Duodenal mucosa (tissue), 2 donors: ENCODE measurements at regions not wholly inside any gene's neighbourhood (a gene's known extent, or its start where the extent isn't known, plus 50 kb on each side); places are given as distances from the start of the nearest gene placed in this dataset.

Experiments used
- H3K27ac ChIP-seq: one replicate; pipeline ENCODE4 v1.7.0; 2013; ENCODE audit warnings: low read depth, low read length
- H3K27me3 ChIP-seq, 2 donors: one replicate each; pipeline ENCODE4 v1.7.0; 2013; ENCODE audit warnings: low read length in 2 of 2, control low read depth in 1 of 2; ENCODE audit not compliant: insufficient read depth in 2 of 2, control insufficient read depth in 1 of 2
- H3K36me3 ChIP-seq, 2 donors: one replicate each; pipeline ENCODE4 v1.7.0; 2013; ENCODE audit warnings: low read length in 2 of 2, control low read depth in 1 of 2; ENCODE audit not compliant: insufficient read depth in 2 of 2, control insufficient read depth in 1 of 2
- H3K4me1 ChIP-seq, 2 donors: one replicate each; pipeline ENCODE4 v1.7.0; 2013; ENCODE audit warnings: low read length in 2 of 2, control low read depth in 1 of 2; ENCODE audit not compliant: insufficient read depth in 2 of 2, control insufficient read depth in 1 of 2
- H3K4me3 ChIP-seq, 2 donors: one replicate each; pipeline ENCODE4 v1.7.0; 2013; ENCODE audit warnings: low read length in 2 of 2, low read depth in 1 of 2
- H3K9ac ChIP-seq, 2 donors: one replicate each; pipeline ENCODE4 v1.7.0; 2013; ENCODE audit warnings: low read length in 2 of 2, low read depth in 1 of 2
- H3K9me3 ChIP-seq, 2 donors: one replicate each; pipeline ENCODE4 v1.7.0; 2013; ENCODE audit warnings: low read length in 2 of 2, control low read depth in 1 of 2; ENCODE audit not compliant: control insufficient read depth in 1 of 2

DNA sequence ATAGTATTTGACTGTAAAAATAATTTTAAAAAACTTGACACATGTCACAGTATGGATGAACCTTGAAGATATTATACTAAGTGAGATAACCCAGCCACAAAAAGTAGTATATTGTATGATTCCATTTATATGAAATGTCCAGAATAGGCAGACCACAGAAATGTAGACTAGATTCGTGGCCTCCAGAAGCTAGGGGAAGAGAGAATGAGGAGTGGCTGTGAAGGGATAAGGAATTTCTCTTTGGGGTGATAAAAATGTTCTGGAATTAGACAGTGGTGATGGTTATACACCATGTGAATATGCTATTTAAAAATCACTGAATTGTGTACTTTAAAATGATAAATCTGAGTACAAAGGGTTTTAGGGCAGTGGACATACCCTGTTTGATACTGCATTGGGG is 253.1 kb upstream of the DYNLRB2 start:
- no peaks in the 10 kb centered on the region for H3K4me1 ChIP-seq
- H3K27me3 ChIP-seq, result no peaks in the 10 kb centered on the region
- H3K27ac ChIP-seq, result no peak overlapping the region
- no peaks in the 10 kb centered on the region for H3K9me3 ChIP-seq
- no peak overlapping the region for H3K4me3 ChIP-seq
- no peaks in the 10 kb centered on the region for H3K36me3 ChIP-seq
- no peak overlapping the region for H3K9ac ChIP-seq

DNA sequence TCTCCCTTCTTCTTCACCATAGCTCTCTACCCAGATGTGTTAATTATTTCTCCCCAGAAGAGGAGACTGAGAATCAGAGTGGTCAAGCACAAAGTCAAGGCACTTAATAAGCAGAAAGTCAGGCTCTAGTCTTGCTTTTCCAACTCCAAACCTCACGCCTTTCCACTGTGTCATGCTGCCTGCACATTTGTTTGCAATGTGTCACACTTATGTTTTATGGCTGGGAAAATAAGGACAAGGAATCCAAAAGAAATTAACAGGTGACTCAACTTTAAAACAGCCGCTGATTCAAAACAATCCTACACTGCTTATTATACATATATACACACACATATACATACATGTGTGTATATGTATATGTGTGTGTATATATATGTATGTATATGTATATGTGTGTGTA is 255.7 kb upstream of the DYNLRB2 start:
- H3K27ac ChIP-seq, result no peak overlapping the region
- no peaks in the 10 kb centered on the region for H3K4me1 ChIP-seq

DNA sequence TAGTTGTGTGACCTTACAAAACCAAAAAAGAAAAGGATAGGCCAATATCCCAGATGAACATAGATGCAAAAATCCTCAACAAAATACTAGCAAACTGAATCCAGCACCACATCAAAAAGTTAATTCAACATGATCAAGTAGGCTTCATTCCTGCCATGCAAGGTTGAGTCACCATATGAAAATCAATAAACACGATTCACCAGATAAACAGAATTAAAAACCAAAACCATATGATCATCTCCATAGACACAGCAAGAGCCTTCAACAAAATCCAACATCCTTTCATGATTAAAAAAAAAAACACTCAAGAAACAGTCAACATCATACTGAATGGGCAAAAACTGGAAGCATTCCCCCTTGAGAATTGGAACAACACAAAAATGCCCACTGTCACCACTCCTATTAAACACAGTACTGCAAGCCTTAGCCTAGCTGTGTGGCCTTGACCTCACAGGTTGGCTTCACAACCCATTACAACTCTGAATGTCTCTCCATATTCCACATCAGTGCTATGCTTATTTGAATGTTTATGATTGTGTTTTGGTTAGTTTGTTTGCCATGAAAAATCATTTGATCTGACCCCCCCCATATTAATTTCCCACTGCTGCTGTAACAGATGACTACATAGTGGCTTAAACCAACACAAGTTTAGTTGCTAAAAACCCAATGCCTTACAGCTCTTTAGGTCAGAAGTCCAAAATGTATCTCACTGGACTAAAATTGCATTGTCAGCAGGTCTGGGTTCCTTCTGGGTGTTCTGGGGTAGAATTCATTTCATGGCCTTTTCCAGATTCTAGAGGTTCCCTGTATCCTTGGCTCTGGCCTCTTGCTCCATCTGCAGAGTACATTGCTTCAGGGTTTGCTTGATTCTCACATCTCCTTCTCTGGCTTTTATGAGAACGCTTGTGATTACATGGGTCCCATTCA is 257.1 kb upstream of the DYNLRB2 start:
- Histone ChIP-seq H3K27ac (no peak overlapping the region), H3K36me3 (no peaks in the 10 kb centered on the region), H3K9me3 (no peaks in the 10 kb centered on the region)

More for the DNA sequence above, 255.7 kb upstream of the DYNLRB2 start:
- Histone ChIP-seq H3K9ac (no peak overlapping the region), H3K27me3 (no peaks in the 10 kb centered on the region), H3K36me3 (no peaks in the 10 kb centered on the region), H3K4me3 (no peak overlapping the region), H3K9me3 (no peaks in the 10 kb centered on the region)

DNA sequence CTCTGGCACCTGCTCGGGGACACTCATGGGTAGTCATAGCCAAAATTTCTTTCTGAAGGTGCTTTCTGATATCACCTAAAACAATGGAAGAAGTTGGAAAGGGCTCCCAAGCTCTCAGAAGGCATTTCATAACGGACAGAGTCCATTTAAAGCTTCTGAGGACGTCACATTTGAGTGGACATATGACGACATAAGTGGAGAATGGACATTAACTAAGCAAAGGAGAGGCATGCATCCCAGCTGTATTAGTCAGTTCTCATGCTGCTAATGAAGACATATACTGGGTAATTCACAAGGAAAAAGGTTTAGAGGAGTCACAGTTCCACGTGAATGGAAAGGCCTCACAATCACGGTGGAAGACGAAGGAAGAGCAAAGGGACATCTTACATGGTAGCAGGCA is 260.2 kb upstream of the DYNLRB2 start:
- Histone ChIP-seq H3K27ac (no peak overlapping the region), H3K9ac (no peak overlapping the region), H3K36me3 (no peaks in the 10 kb centered on the region), H3K27me3 (no peaks in the 10 kb centered on the region), H3K4me3 (no peak overlapping the region), H3K4me1 (no peaks in the 10 kb centered on the region), H3K9me3 (no peaks in the 10 kb centered on the region)

More for the DNA sequence above, 257.1 kb upstream of the DYNLRB2 start:
- Histone ChIP-seq H3K4me3 (no peak overlapping the region), H3K4me1 (no peaks in the 10 kb centered on the region), H3K27me3 (no peaks in the 10 kb centered on the region), H3K9ac (no peak overlapping the region)

DNA sequence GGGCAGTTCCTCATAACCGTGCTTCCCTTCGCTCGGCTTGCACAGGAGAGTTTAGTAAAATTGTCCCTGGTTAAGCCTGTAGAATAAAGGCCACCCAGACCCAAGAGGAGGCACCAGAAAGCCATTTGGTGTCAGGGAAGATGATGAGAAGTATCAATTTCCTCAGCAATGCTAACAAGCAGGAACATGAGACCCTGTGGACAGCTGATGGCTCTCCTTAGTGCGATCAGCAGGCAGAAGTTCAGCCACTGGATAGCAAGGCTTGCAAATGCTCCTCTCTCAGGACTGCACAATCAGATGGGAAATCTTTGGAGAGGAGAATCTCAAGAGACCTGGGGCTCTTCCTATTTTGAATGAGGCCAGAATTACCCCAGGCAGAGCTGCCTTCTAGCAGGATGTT is 261.1 kb upstream of the DYNLRB2 start:
- no peaks in the 10 kb centered on the region for H3K27me3 ChIP-seq
- no peaks in the 10 kb centered on the region for H3K36me3 ChIP-seq
- H3K9ac ChIP-seq, result no peak overlapping the region
- no peaks in the 10 kb centered on the region for H3K4me1 ChIP-seq
- H3K27ac ChIP-seq, result no peak overlapping the region
- no peak overlapping the region for H3K4me3 ChIP-seq
- no peaks in the 10 kb centered on the region for H3K9me3 ChIP-seq

DNA sequence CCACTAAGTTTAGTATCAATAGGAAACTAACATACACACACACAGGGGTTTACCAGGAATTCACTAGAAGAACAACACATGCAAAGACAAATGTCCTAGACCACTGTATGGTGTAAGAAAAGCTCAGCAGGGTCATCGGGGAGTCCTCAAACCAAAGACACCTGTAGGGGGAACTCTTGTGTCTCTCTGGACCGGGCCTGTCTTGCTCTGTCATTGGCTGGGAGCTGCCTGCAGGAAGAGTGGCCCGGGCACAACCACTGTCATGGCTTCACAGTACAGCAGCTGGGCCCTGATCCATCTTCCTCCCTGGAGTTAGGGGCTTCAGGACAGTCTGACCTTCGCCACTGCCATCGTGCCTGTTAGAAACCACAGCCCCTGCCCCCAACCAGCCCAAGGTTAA is 263.6 kb upstream of the DYNLRB2 start:
- no peaks in the 10 kb centered on the region for H3K27me3 ChIP-seq
- H3K9me3 ChIP-seq, result no peaks in the 10 kb centered on the region
- H3K36me3 ChIP-seq, result no peaks in the 10 kb centered on the region

DNA sequence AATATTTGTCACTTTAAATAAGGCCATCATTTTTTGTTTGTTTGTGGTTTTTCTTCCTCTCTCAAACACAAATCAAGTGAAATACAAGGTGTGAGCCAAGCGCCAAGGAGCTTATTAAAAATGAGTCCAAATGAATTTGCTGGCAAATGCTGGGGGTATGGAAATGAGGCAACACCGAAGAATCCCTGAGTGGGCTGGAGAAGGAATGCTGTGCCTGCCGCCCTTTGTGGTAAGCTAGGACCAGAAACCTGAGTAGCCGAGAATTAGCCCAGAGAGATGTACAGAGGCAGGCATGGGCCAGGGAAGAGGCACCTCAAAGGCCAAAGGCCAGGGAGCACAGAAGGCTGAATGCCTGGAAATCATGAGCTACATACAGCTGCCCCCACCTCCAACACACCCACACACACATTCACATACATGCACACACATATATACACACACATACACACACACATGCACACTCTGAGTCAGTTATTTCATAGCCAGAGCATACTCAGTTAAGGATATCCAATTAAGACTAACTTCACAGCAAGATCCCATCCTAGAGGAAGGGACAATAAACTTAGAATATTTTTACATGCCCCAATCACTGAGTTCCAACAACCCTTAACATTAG is 266.1 kb upstream of the DYNLRB2 start:
- Histone ChIP-seq H3K9me3 (no peaks in the 10 kb centered on the region), H3K4me1 (no peaks in the 10 kb centered on the region), H3K36me3 (no peaks in the 10 kb centered on the region), H3K9ac (no peak overlapping the region), H3K27me3 (no peaks in the 10 kb centered on the region), H3K27ac (no peak overlapping the region), H3K4me3 (no peak overlapping the region)

More for the DNA sequence above, 263.6 kb upstream of the DYNLRB2 start:
- Histone ChIP-seq H3K27ac (no peak overlapping the region), H3K4me1 (no peaks in the 10 kb centered on the region), H3K4me3 (no peak overlapping the region), H3K9ac (no peak overlapping the region)

DNA sequence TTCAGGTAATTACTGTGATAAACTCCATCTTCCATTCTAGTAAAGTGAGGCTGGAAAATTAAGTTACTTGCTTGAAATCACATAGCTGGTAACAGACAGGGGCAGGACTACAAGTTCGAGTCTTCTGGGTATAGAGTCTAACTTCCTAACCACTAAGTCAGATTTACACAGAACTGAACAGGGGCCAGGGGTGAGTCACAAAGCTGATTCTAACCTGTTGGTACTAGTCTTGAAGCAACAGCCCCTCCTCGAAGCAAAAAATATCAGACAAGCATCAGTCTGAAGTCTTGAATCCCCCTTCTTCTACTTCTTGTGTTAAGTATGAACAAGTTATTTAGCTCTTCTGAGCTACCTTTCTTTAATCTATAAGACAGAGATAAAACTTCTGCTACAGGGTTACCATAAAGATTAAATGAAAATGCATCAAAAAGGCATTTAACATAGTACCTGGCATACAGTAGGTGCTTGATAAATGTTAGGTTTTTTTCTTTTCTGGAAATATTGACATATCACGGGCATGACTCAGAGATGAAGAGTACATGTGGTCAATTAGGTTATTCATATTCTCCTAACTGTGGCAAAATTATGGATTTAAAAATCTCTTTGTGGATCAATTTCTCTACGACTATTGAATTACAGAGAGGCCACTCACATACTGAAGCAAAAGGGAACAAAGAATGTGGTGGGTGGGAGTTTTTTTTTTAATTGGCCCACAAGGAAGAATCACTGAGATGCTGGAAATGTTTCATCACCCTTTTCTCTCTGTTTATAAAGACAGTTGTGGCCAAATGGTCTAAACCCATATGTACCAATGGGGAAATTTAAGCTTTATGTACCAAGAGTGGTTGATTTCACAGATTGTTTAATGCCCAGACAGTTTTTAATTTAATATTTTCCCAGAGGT is 266.9 kb upstream of the DYNLRB2 start:
- Histone ChIP-seq H3K4me1 (no peaks in the 10 kb centered on the region), H3K27me3 (no peaks in the 10 kb centered on the region), H3K9ac (no peak overlapping the region), H3K4me3 (no peak overlapping the region), H3K36me3 (no peaks in the 10 kb centered on the region), H3K27ac (no peak overlapping the region), H3K9me3 (no peaks in the 10 kb centered on the region)

DNA sequence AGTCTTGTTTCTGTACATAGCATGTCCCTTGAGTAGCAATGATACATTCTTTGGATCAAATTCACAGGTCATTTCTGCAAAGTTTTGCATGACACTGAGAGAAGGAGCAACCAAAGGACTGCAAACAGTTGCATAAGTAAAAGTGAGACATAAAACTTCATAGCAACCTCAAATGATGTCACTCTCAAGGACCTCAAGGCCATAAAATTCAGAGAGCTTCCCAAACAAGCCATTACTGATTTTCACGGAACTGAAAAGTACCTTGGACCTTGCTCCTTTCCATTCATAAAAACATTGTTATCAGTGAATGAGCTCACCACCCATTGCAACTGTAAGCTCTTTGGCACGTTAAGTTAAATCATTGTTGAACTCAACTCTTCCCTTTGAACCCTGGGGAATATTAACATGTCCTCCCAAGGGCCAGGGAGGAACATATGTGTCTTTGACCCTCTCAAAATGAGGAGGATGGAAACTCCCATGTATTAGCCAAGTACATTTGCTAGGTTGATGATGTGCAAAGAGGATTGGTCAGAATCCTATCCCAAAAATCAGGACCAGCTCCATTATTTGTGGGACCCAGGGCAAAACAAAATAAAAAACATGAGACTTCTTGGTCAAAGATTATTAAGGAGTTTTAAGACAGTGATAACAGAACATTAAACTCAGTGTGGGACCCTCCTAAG is 275.0 kb upstream of the DYNLRB2 start:
- Histone ChIP-seq H3K9ac (no peak overlapping the region), H3K9me3 (no peaks in the 10 kb centered on the region), H3K36me3 (no peaks in the 10 kb centered on the region), H3K27me3 (no peaks in the 10 kb centered on the region), H3K4me3 (no peak overlapping the region), H3K4me1 (peaks cover 18 to 30% of the 10 kb centered on the region in 2 donors), H3K27ac (no peak overlapping the region)
